Stimulated activated CD8-positive, alpha-beta memory T cell treated with anti-CD3 and anti-CD28 coated beads, Interleukin-4, amount 100 ng/mL, for 24 hours (primary cell): ENCODE measurements at regions not wholly inside any gene's neighbourhood (a gene's known extent, or its start where the extent isn't known, plus 50 kb on each side); places are given as distances from the start of the nearest gene placed in this dataset.

Experiments
- DNase-seq: peaks from one replicate; pipeline ENCODE4 v3.0.0-alpha.2; 2020; ENCODE audit warnings: low read depth

- no peak for DNase-seq
These were observed 69.7 kb upstream of the ACKR3 start for GRCh38 chr2:236499691-236500578.

- DNase-seq, result no peak
These were observed 68.6 kb upstream of the ACKR3 start for GRCh38 chr2:236501026-236501425.

- no peak for DNase-seq
These were observed 68.1 kb upstream of the ACKR3 start for GRCh38 chr2:236501531-236501930.

GRCh38 chr2:236503100-236503499 is 66.5 kb upstream of the ACKR3 start:
- no peak for DNase-seq

GRCh38 chr2:236503583-236503982 is 66.0 kb upstream of the ACKR3 start:
- no peak for DNase-seq

- DNase-seq, result no peak
These were observed 64.6 kb upstream of the ACKR3 start for GRCh38 chr2:236505041-236505440.

GRCh38 chr2:236505648-236506047 is 64.0 kb upstream of the ACKR3 start:
- no peak for DNase-seq

- DNase-seq, result peak; percentile 54
These were observed 62.1 kb upstream of the ACKR3 start for GRCh38 chr2:236507393-236508085.

DNA sequence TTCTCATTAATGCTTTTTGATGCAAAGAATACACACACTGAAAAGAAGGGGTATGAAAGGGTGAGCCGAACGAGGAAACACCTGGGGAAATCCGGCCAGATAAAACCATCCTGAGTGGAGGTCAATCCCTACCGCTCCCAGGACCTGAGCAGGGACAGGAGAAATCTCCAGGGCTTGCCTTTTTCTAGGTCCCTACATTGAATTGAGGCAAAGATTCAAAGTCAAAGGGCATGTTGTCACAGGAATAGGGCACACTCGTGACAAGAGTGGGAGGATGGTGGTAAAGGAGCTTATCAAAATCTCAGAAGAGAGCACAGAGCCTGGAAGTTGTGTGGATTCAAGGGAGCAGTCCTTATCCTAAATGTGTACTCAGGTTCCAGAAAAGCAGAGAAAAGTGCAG is 61.2 kb upstream of the ACKR3 start:
- DNase-seq, result no peak

- DNase-seq, result no peak
These were observed 59.6 kb upstream of the ACKR3 start for GRCh38 chr2:236510034-236510433.

DNA sequence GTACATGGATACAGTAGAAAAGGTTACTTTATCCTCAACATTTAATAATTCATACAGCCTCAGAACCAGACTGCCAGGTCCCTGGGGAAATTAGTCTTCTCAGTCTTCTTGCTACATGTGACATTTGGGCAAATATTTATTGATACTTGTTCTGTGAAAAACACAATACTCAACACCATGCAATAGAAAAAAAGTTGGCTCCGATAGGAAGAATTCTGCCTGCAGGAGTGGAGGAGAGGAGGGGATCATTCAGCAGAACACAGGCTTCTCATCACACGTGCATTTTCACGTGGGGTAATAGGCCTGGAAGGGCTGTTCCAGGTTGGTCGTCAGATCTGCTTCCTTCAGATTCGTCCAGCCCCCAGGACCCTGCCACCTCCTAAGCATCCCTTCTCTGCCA is 58.4 kb upstream of the ACKR3 start:
- DNase-seq, result no peak

GRCh38 chr2:236512267-236512666 is 57.4 kb upstream of the ACKR3 start:
- DNase-seq, result no peak

- peak; percentile 50 for DNase-seq
These were observed 56.7 kb upstream of the ACKR3 start for GRCh38 chr2:236512902-236513435.

DNA sequence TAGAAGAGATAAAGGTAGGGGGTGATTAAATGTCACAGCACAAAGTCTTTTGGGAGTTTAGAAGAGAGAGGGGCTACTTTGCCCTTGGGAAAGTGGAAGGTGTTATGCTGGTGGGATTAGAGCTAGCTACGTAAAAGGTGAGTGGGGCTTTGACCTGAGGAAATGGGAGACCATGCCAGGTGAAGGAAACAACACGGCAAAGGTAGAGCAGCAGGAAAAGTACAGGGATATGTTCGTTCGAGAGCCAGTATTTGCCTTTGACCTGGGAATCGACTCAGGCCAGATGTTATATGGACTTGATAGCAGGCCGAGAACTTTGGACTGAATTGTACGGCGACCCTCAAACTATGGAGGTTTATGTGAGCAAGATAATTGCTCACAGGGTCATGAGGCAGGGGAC is 55.7 kb upstream of the ACKR3 start:
- DNase-seq, result no peak

GRCh38 chr2:236516708-236517107 is 52.9 kb upstream of the ACKR3 start:
- DNase-seq, result no peak

DNA sequence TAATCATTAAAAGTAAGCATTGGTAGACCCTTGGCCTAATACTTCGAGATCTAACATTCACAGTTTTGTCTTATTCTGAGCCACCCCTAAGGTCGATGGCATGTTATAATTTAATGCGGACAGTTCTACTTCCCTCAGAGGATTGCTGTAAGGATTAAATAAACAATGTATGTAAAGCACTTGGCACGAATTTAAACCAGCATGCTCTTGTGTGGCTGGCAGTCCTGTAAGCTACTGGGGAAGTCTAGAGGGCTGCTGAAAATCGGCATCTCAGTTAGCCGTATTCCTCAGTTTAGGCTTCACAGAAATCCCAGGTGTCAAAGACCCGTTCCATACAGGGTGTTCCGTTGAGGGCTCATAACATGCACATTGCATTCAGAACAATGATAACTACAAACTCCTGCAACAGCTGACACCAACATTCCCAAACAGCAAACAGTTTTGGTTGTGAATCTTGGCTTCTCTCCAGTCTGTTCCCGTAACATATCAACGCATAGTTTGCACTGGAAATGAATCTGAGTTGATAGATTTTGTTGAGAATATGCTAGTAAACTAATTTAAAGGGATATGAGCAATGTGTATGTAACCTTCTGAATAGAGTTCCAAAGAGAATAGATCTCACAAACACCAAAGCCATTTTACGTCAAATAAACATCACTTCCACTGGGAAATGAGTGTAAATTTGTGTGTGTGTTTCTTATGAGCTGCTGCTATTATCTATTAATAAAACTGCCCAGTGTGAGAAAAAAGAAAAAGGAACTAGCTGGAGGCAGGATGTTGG is 52.2 kb upstream of the ACKR3 start:
- DNase-seq, result no peak
